Suprapubic skin (tissue), 4 donors: ENCODE measurements at regions not wholly inside any gene's neighbourhood (a gene's known extent, or its start where the extent isn't known, plus 50 kb on each side); places are given as distances from the start of the nearest gene placed in this dataset.

Source experiments
- DNase-seq, 2 donors: peaks; one replicate each; pipeline ENCODE4 v3.0.0-alpha.2; 2019; ENCODE audit warnings: low spot score in 2 of 2
- H3K27ac ChIP-seq: fragments of 200-600 bp; sonication (generic); one replicate; pipeline ENCODE4 v1.5.1; 2019
- H3K27me3 ChIP-seq: fragments of 200-600 bp; sonication (generic); one replicate; pipeline ENCODE4 v1.5.1; 2019
- H3K36me3 ChIP-seq: fragments of 200-600 bp; sonication (generic); one replicate; pipeline ENCODE4 v1.5.1; 2019
- H3K4me1 ChIP-seq: fragments of 200-600 bp; sonication (generic); one replicate; pipeline ENCODE4 v1.5.1; 2019
- H3K4me3 ChIP-seq: fragments of 200-600 bp; sonication (generic); one replicate; pipeline ENCODE4 v1.5.1; 2019; ENCODE audit warnings: mild to moderate bottlenecking
- H3K9me3 ChIP-seq: fragments of 200-600 bp; sonication (generic); one replicate; pipeline ENCODE4 v1.5.1; 2019
- CTCF ChIP-seq, 2 donors: fragments of 200-600 bp in 1 of 2; fragments of 450-650 bp in 1 of 2; sonication (generic) in 1 of 2; IDR thresholded peaks; one replicate each; pipeline ENCODE4 v1.5.1; 2016 to 2019; ENCODE audit warnings: antibody characterized with exemption in 2 of 2, mild to moderate bottlenecking in 1 of 2, moderate library complexity in 1 of 2
- EP300 ChIP-seq: sonication (generic); formaldehyde crosslinking; IDR thresholded peaks from one replicate; pipeline ENCODE4 v1.6.1; 2017; ENCODE audit warnings: antibody characterized with exemption
- POLR2A ChIP-seq, 2 donors: fragments of 450-650 bp; IDR thresholded peaks; one replicate each; pipeline ENCODE4 v1.6.1; 2017; ENCODE audit warnings: antibody characterized with exemption in 2 of 2, mild to moderate bottlenecking in 2 of 2, moderate library complexity in 2 of 2
- POLR2AphosphoS5 ChIP-seq, 3 donors: sonication (generic); formaldehyde crosslinking; IDR thresholded peaks; one replicate each; pipeline ENCODE4 v1.6.1; 2017; ENCODE audit warnings: antibody characterized with exemption in 3 of 3
- WGBS: methylation state at CpG from one replicate; pipeline ENCODE4 v1.1.5; 2018; 5-methylcytosine and 5-hydroxymethylcytosine counted together

DNA sequence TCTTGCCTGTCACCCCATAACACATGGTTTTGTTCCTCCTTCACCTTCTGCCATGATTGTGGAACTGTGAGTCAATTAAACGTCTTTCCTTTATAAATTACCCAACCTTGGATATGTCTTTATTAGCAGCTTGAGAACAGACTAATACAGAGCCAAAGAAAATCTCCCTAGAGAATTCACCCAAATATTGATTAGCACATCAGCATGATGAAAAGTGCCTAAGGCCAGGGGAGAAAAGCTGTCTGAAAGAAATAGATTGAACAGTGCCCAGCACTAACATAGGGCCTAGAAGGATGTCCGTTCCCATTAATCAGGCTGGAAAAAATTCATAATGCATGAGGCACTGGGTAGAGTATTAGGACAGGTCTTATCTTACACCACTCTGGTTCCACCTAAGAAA lies 111.9 kb upstream of the CALN1 start:
- Histone ChIP-seq H3K36me3 (no peaks in the 10 kb centered on the region), H3K9me3 (no peaks in the 10 kb centered on the region), H3K27me3 (no peaks in the 10 kb centered on the region), H3K27ac (no peak overlapping the region), H3K4me1 (no peaks in the 10 kb centered on the region), H3K4me3 (no peak overlapping the region)
- 88% methylated on average over 2 of the region's 2 CpGs for WGBS
- TF ChIP-seq CTCF (IDR thresholded peaks at IDR 0.05) = no peak
- no peak for TF ChIP-seq POLR2A (IDR thresholded peaks at IDR 0.05)
- no peak for TF ChIP-seq POLR2AphosphoS5 (IDR thresholded peaks at IDR 0.05)
- no peak for TF ChIP-seq EP300
- no peak for DNase-seq

DNA sequence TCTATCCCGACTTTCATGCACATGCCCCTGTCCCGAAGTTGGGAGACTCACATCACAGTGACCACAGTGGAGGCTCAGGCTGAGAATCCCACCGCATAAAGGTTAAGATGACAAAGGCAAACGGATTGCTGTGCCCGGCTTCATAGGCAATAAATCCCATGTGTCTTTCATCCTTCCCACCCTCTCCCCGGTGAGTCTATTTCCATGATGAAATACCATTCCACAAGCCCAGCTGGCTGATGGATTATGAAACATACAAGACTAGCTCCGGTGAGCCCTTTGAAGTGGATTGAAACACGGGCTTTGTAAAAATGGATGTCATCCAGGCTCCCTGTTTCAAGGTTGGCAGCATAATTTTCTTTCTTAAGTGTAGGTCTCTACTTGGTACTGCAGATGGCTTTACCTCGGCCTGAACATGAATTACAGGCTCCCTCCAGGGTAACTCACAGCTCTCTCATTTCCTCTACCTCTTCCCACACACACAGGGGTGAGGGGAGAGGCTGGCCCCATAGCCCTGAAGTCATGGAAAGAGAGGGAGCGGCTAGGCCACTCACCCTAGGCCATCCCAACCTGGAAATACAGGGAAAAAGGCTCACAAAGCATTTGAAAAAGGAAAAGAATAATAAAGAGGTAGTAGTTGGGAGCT lies 92.0 kb upstream of the CALN1 start:
- H3K4me1 ChIP-seq = no peaks in the 10 kb centered on the region
- no peak for TF ChIP-seq POLR2A (IDR thresholded peaks at IDR 0.05)
- TF ChIP-seq EP300 = no peak
- no peak for TF ChIP-seq POLR2AphosphoS5 (IDR thresholded peaks at IDR 0.05)
- no peak for TF ChIP-seq CTCF (IDR thresholded peaks at IDR 0.05)
- DNase-seq = no peak

GRCh38 chr7:72503644-72504043 lies 91.5 kb upstream of the CALN1 start:
- WGBS = 52% methylated on average over 8 of the region's 8 CpGs

More for the DNA sequence above, 92.0 kb upstream of the CALN1 start:
- Histone ChIP-seq H3K27ac (no peak overlapping the region), H3K27me3 (no peaks in the 10 kb centered on the region), H3K9me3 (no peaks in the 10 kb centered on the region), H3K36me3 (no peaks in the 10 kb centered on the region), H3K4me3 (no peak overlapping the region)
- 45% methylated on average over 10 of the region's 10 CpGs for whole genome bisulfite sequencing

DNA sequence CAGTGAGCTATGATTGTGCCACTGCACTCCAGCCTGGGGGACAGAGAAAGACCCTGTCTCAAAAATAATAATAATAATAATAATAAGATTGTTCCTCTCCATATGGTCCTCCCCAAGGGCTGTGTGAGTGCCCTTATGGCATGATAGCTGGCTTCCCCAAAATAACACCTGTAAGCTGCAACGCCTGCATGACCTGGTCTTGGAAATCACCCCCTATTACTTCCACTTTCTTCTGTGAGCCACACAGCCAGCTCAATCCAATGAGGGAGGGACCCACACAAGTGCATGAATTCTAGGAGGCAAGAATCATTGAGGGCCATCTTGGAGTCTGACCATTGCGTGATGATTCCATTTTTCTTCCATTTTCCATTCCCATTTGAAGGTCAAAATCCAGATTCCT lies 82.7 kb upstream of the CALN1 start:
- Histone ChIP-seq H3K4me1 (no peaks in the 10 kb centered on the region), H3K36me3 (no peaks in the 10 kb centered on the region), H3K27ac (no peak overlapping the region), H3K27me3 (no peaks in the 10 kb centered on the region), H3K9me3 (no peaks in the 10 kb centered on the region), H3K4me3 (no peak overlapping the region)
- DNase-seq = no peak
- 93% methylated on average over 2 of the region's 2 CpGs for WGBS
- TF ChIP-seq CTCF (IDR thresholded peaks at IDR 0.05) (no peak), EP300 (no peak), POLR2AphosphoS5 (IDR thresholded peaks at IDR 0.05) (no peak), POLR2A (IDR thresholded peaks at IDR 0.05) (no peak)

More at GRCh38 chr7:72503644-72504043, 91.5 kb upstream of the CALN1 start:
- no peak for DNase-seq
- no peaks in the 10 kb centered on the region for H3K4me1 ChIP-seq
- no peak for TF ChIP-seq CTCF (IDR thresholded peaks at IDR 0.05)
- no peak for TF ChIP-seq EP300
- TF ChIP-seq POLR2AphosphoS5 (IDR thresholded peaks at IDR 0.05) = no peak
- TF ChIP-seq POLR2A (IDR thresholded peaks at IDR 0.05) = no peak
- H3K36me3 ChIP-seq = no peaks in the 10 kb centered on the region
- H3K27me3 ChIP-seq = no peaks in the 10 kb centered on the region
- H3K9me3 ChIP-seq = no peaks in the 10 kb centered on the region
- no peak overlapping the region for H3K4me3 ChIP-seq
- H3K27ac ChIP-seq = no peak overlapping the region

GRCh38 chr7:72493850-72494661 lies 81.9 kb upstream of the CALN1 start:
- peak in 1 of 2 donors; percentile 41 for TF ChIP-seq CTCF (IDR thresholded peaks at IDR 0.05)
- TF ChIP-seq POLR2AphosphoS5 (IDR thresholded peaks at IDR 0.05) = no peak
- TF ChIP-seq POLR2A (IDR thresholded peaks at IDR 0.05) = no peak
- H3K4me1 ChIP-seq = no peaks in the 10 kb centered on the region
- peak in 1 of 2 donors; percentile 64 for DNase-seq

More at GRCh38 chr7:72493850-72494661, 81.9 kb upstream of the CALN1 start:
- H3K36me3 ChIP-seq = no peaks in the 10 kb centered on the region
- no peak overlapping the region for H3K27ac ChIP-seq
- H3K9me3 ChIP-seq = no peaks in the 10 kb centered on the region
- H3K27me3 ChIP-seq = no peaks in the 10 kb centered on the region
- H3K4me3 ChIP-seq = no peak overlapping the region
- 35% methylated on average over 14 of the region's 17 CpGs for WGBS
